SK-N-SH treated with all-trans-retinoic acid at 6 μM for 48 hours (cell line): ENCODE measurements at regions not wholly inside any gene's neighbourhood (a gene's known extent, or its start where the extent isn't known, plus 50 kb on each side); places are given as distances from the start of the nearest gene placed in this dataset.

Source experiments
- CSDC2 ChIP-seq: fragments of 250-450 bp; sonication (Bioruptor Pico); IDR thresholded peaks from 2 replicates; pipeline ENCODE4 v1.5.0; 2020; ENCODE audit warnings: mild to moderate bottlenecking, moderate library complexity
- CSRNP3 ChIP-seq: fragments of 250-450 bp; sonication (Bioruptor Pico); IDR thresholded peaks from 2 replicates; pipeline ENCODE4 v1.5.1; 2021; ENCODE audit warnings: mild to moderate bottlenecking, moderate library complexity
- ESRRG ChIP-seq: fragments of 250-450 bp; sonication (Bioruptor Pico); IDR thresholded peaks from 2 replicates; pipeline ENCODE4 v1.6.1; 2021; ENCODE audit warnings: mild to moderate bottlenecking
- ISL1 ChIP-seq: fragments of 250-450 bp; sonication (Bioruptor Pico); IDR thresholded peaks from 2 replicates; pipeline ENCODE4 v2.1.2; 2022; ENCODE audit warnings: mild to moderate bottlenecking, moderate library complexity
- OSR1 ChIP-seq: fragments of 250-450 bp; sonication (Bioruptor Pico); IDR thresholded peaks from 2 replicates; pipeline ENCODE4 v1.8.0; 2022; ENCODE audit warnings: moderate library complexity, mild to moderate bottlenecking, inconsistent platforms
- PATZ1 ChIP-seq: fragments of 250-450 bp; sonication (Bioruptor Pico); IDR thresholded peaks from 2 replicates; pipeline ENCODE4 v1.8.0; 2020; ENCODE audit warnings: mild to moderate bottlenecking, moderate library complexity, borderline replicate concordance
- POU6F1 ChIP-seq: fragments of 250-450 bp; sonication (Bioruptor Pico); IDR thresholded peaks from 2 replicates; pipeline ENCODE4 v1.8.0; 2021; ENCODE audit warnings: low read depth, mild to moderate bottlenecking, moderate library complexity, borderline replicate concordance
- RARB ChIP-seq: fragments of 250-450 bp; sonication (Bioruptor Pico); IDR thresholded peaks from 2 replicates; pipeline ENCODE4 v1.8.0; 2021; ENCODE audit warnings: mild to moderate bottlenecking, moderate library complexity
- TOX ChIP-seq: fragments of 250-450 bp; sonication (Bioruptor Pico); IDR thresholded peaks from 2 replicates; pipeline ENCODE4 v1.8.0; 2021; ENCODE audit warnings: mild to moderate bottlenecking, moderate library complexity, borderline replicate concordance
- TSHZ2 ChIP-seq: fragments of 250-450 bp; sonication (Bioruptor Pico); IDR thresholded peaks from 2 replicates; pipeline ENCODE4 v1.5.0; 2020; ENCODE audit warnings: mild to moderate bottlenecking, moderate library complexity
- ZC3H10 ChIP-seq: fragments of 250-450 bp; sonication (Bioruptor Pico); IDR thresholded peaks from 2 replicates; pipeline ENCODE4 v1.5.1; 2021; ENCODE audit warnings: mild to moderate bottlenecking, moderate library complexity
- ZFP3 ChIP-seq: fragments of 250-450 bp; sonication (Bioruptor Pico); IDR thresholded peaks from 2 replicates; pipeline ENCODE4 v1.5.0; 2020; ENCODE audit warnings: mild to moderate bottlenecking, moderate library complexity
- ZFP30 ChIP-seq: fragments of 450-650 bp; formaldehyde crosslinking; IDR thresholded peaks from 2 replicates; pipeline ENCODE4 v1.5.0; 2022; ENCODE audit warnings: mild to moderate bottlenecking, moderate library complexity
- ZNF8 ChIP-seq: fragments of 450-650 bp; formaldehyde crosslinking; IDR thresholded peaks from 2 replicates; pipeline ENCODE4 v1.5.0; 2020; ENCODE audit warnings: mild to moderate bottlenecking, moderate library complexity

GRCh38 chr2:52518678-52519077 lies 1248.9 kb upstream of the CHAC2 start:
- TF ChIP-seq ZFP30 (no peak), RARB (no peak), ZNF8 (CRISPR knock-in tag) (no peak), ISL1 (CRISPR knock-in tag) (no peak), CSRNP3 (CRISPR knock-in tag) (no peak), CSDC2 (CRISPR knock-in tag) (no peak), TSHZ2 (no peak), OSR1 (no peak), POU6F1 (CRISPR knock-in tag) (no peak), ZFP3 (CRISPR knock-in tag) (no peak), PATZ1 (CRISPR knock-in tag) (no peak), ESRRG (CRISPR knock-in tag) (no peak), TOX (CRISPR knock-in tag) (no peak), ZC3H10 (CRISPR knock-in tag) (no peak)
